ENCODE measurements at regions not wholly inside any gene's neighbourhood (a gene's known extent, or its start where the extent isn't known, plus 50 kb on each side); places are given as distances from the start of the nearest gene placed in this dataset.

DNA sequence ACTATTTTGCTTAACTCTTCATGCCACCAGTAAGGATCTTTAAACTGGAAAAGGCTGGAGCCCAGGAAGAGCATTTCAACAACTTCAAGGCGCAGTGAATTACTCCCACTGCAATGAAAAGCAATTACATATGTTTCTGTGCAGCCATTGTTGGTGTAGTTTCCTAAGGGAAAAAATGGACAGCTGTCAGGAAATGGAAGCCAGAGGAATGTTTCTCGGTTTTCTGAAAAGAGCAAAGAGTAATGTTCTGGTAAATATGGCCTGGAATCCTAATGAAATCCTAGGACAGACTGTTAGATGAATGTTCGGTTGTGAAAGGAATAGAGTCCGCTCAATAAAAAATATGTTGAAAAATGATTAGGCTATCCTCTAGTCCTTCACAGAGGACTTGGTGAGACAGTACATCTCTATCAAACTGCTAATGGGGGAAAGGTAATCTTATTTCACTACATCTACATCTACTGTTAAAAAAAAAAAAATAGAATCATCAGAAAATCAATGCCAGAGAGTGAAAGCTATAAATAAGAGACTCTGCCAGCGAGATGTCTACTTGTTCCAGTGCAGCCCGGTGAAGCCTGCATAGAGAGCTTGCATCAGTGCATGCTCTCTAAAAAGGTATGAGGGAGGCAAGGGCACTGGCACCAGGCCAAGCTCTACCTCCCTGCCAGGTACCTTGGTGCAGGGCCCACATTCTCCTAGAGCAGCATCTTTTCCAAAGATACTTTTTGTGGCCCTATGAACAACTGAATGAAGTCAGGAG lies 68.2 kb upstream of the TJP1 start:
- TF ChIP-seq YY1 (IDR thresholded peaks at IDR 0.05; ENCODE audit: low read depth) (no peak), EP300 (IDR thresholded peaks at IDR 0.05; ENCODE audit: borderline replicate concordance) (no peak), TEAD4 (IDR thresholded peaks at IDR 0.05) (no peak), NFIC (IDR thresholded peaks at IDR 0.05) (no peak), TCF12 (IDR thresholded peaks at IDR 0.05; ENCODE audit: low read depth) (no peak)
- TF ChIP-seq, protein P1, sequence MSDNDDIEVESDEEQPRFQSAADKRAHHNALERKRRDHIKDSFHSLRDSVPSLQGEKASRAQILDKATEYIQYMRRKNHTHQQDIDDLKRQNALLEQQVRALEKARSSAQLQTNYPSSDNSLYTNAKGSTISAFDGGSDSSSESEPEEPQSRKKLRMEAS (IDR thresholded peaks at IDR 0.05) = no peak

DNA sequence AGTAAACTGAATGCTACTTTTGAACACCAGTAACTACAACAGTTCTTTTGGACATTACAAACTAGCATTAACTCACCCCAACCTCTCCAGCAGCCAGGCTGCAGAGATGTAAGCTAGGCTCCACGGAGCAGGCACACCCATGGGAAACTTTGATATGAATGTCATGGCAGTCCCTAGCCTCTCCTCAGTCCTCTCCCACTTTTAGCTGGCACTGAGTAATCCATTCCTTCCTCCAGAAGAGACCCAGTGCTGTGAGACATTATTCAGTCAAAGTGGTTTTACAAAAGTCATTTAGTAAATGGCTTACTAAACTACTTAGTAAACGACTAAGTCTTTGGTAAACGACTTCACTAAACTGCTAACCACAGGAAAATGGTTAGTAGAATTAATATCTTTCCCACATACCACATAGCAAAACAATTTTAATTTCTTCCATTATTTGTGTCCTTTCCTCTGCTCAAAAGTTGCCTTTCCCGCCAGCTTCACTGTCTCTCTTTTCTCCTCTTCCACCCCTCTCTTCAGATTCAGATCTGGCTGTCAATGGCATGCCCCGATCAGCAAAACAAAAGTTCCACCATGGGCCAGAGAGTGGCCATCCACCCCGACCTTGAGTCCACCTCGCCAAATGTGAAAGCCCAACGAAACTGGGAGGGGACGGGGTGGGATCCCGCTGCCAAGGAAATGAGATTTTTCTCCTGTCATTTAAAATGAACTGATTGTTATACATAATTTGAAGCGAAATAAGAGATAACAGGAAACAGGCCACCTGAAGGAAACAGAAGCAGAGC lies 67.5 kb upstream of the TJP1 start:
- TF ChIP-seq TEAD4 (IDR thresholded peaks at IDR 0.05) (no peak), TCF12 (IDR thresholded peaks at IDR 0.05; ENCODE audit: low read depth) (no peak), EGR1 (IDR thresholded peaks at IDR 0.05) (no peak), TAF1 (IDR thresholded peaks at IDR 0.05; ENCODE audit: low read depth) (no peak), CEBPB (IDR thresholded peaks at IDR 0.05) (no peak), YY1 (IDR thresholded peaks at IDR 0.05; ENCODE audit: low read depth) (no peak), NFIC (IDR thresholded peaks at IDR 0.05) (no peak), RAD21 (IDR thresholded peaks at IDR 0.05; ENCODE audit: low read depth) (no peak), CREB1 (IDR thresholded peaks at IDR 0.05; ENCODE audit: low read depth) (no peak), EP300 (IDR thresholded peaks at IDR 0.05; ENCODE audit: borderline replicate concordance) (no peak), ZBTB7A (IDR thresholded peaks at IDR 0.05; ENCODE audit: low read depth) (no peak), FOXM1 (IDR thresholded peaks at IDR 0.05; ENCODE audit: borderline replicate concordance, low read depth) (no peak)
- TF ChIP-seq, protein P2, sequence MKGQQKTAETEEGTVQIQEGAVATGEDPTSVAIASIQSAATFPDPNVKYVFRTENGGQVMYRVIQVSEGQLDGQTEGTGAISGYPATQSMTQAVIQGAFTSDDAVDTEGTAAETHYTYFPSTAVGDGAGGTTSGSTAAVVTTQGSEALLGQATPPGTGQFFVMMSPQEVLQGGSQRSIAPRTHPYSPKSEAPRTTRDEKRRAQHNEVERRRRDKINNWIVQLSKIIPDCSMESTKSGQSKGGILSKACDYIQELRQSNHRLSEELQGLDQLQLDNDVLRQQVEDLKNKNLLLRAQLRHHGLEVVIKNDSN (IDR thresholded peaks at IDR 0.05) = no peak
- TF ChIP-seq, protein P3, sequence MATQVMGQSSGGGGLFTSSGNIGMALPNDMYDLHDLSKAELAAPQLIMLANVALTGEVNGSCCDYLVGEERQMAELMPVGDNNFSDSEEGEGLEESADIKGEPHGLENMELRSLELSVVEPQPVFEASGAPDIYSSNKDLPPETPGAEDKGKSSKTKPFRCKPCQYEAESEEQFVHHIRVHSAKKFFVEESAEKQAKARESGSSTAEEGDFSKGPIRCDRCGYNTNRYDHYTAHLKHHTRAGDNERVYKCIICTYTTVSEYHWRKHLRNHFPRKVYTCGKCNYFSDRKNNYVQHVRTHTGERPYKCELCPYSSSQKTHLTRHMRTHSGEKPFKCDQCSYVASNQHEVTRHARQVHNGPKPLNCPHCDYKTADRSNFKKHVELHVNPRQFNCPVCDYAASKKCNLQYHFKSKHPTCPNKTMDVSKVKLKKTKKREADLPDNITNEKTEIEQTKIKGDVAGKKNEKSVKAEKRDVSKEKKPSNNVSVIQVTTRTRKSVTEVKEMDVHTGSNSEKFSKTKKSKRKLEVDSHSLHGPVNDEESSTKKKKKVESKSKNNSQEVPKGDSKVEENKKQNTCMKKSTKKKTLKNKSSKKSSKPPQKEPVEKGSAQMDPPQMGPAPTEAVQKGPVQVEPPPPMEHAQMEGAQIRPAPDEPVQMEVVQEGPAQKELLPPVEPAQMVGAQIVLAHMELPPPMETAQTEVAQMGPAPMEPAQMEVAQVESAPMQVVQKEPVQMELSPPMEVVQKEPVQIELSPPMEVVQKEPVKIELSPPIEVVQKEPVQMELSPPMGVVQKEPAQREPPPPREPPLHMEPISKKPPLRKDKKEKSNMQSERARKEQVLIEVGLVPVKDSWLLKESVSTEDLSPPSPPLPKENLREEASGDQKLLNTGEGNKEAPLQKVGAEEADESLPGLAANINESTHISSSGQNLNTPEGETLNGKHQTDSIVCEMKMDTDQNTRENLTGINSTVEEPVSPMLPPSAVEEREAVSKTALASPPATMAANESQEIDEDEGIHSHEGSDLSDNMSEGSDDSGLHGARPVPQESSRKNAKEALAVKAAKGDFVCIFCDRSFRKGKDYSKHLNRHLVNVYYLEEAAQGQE (IDR thresholded peaks at IDR 0.05; ENCODE audit: low read depth) = no peak
- TF ChIP-seq, protein P1 (IDR thresholded peaks at IDR 0.05) = no peak

DNA sequence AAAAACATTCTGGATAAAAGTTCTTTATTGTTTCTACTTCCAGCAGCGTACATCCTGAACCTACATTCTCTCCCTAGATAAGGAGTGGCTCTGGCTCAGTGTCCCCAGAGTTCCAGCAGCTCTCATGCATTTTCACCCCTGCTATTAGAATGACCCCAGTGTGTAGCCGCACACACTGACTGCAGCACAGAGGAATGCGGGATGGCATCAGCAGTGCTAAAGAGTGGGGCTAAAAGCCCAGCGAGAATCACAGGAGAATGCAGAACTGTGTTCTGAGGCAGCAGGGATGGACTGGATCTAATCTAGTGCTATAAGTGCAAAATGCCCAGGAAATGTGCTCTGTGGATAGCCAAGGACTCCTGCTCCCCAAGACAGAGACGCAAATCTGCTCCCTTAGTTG lies 66.4 kb upstream of the TJP1 start:
- no peak for TF ChIP-seq NFIC (IDR thresholded peaks at IDR 0.05)
- no peak for TF ChIP-seq TEAD4 (IDR thresholded peaks at IDR 0.05)
- TF ChIP-seq TAF1 (IDR thresholded peaks at IDR 0.05; ENCODE audit: low read depth) = no peak

DNA sequence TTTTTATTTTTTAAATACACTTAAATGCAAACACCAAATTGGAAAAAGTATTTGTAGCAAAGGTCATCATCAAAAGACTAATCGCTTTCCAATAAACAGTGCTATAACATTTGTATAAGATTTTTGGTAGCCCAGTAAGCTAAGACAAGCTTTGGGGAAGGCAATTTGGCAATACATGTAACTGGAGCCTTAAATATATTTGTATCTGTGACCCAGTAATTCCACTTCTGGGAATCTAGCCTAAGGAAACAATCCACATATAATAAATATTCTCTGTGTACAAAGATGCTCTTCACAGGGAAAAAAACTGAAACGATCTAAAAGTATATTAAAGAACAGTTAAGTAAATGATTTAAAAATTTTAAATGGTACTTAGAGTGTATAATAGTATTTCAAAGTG lies 65.5 kb upstream of the TJP1 start:
- TF ChIP-seq TCF12 (IDR thresholded peaks at IDR 0.05; ENCODE audit: low read depth) (no peak), EP300 (IDR thresholded peaks at IDR 0.05; ENCODE audit: borderline replicate concordance) (no peak)
- TF ChIP-seq, protein P3 (IDR thresholded peaks at IDR 0.05; ENCODE audit: low read depth) = no peak

DNA sequence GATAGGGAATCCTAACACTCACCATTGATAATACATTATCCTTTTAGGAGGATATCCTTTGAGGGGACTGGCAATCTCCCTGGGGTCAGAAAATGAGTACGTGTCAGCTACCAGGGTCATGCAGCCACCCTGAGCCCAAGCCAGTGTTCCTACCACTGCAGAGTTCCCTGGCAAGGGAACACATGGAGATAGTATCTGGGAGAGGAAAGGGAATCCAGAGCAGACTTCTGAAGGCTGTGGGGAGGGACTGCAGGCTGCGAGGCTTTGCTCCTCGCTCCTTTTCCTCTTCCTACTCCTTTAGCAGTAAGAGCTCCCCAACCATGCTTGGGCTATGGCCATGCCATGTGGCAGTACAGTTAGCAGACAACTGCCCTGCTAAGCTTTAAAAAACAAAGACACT lies 62.9 kb upstream of the TJP1 start:
- TF ChIP-seq, protein P3 (IDR thresholded peaks at IDR 0.05; ENCODE audit: low read depth) = no peak
- TF ChIP-seq EGR1 (IDR thresholded peaks at IDR 0.05) (no peak), NFIC (IDR thresholded peaks at IDR 0.05) (no peak), ZBTB7A (IDR thresholded peaks at IDR 0.05; ENCODE audit: low read depth) (no peak), FOXM1 (IDR thresholded peaks at IDR 0.05; ENCODE audit: borderline replicate concordance, low read depth) (no peak), EP300 (IDR thresholded peaks at IDR 0.05; ENCODE audit: borderline replicate concordance) (no peak), YY1 (IDR thresholded peaks at IDR 0.05; ENCODE audit: low read depth) (no peak), CREB1 (IDR thresholded peaks at IDR 0.05; ENCODE audit: low read depth) (no peak), TCF12 (IDR thresholded peaks at IDR 0.05; ENCODE audit: low read depth) (no peak), TEAD4 (IDR thresholded peaks at IDR 0.05) (no peak), TAF1 (IDR thresholded peaks at IDR 0.05; ENCODE audit: low read depth) (no peak), RAD21 (IDR thresholded peaks at IDR 0.05; ENCODE audit: low read depth) (no peak), CEBPB (IDR thresholded peaks at IDR 0.05) (no peak)
- TF ChIP-seq, protein P2 (IDR thresholded peaks at IDR 0.05) = no peak

Data from Ishikawa (cell line).